Gastroesophageal sphincter (tissue), 3 donors: ENCODE measurements at regions not wholly inside any gene's neighbourhood (a gene's known extent, or its start where the extent isn't known, plus 50 kb on each side); places are given as distances from the start of the nearest gene placed in this dataset.

ENCODE experiments used
- CTCF ChIP-seq, 4 experiments: fragments of 200-600 bp in 2 of 4; fragments of 450-650 bp in 2 of 4; sonication (generic) in 1 of 4; IDR thresholded peaks; one replicate each; pipeline ENCODE4 v1.5.1; 2017 to 2019; ENCODE audit warnings: antibody characterized with exemption in 4 of 4, mild to moderate bottlenecking in 2 of 4, moderate library complexity in 2 of 4
- EP300 ChIP-seq: sonication (generic); formaldehyde crosslinking; IDR thresholded peaks from one replicate; pipeline ENCODE4 v1.6.1; 2017; ENCODE audit warnings: antibody characterized with exemption, mild to moderate bottlenecking
- POLR2A ChIP-seq, 2 donors: fragments of 450-650 bp; IDR thresholded peaks; one replicate each; pipeline ENCODE4 v1.6.1; 2017; ENCODE audit warnings: antibody characterized with exemption in 2 of 2, mild to moderate bottlenecking in 2 of 2, moderate library complexity in 1 of 2

GRCh38 chr13:112205990-112206389 lies 139.0 kb downstream of the SOX1 start:
- TF ChIP-seq POLR2A (IDR thresholded peaks at IDR 0.05) (no peak), CTCF (IDR thresholded peaks at IDR 0.05) (no peak), EP300 (no peak)
